CD4-positive, alpha-beta T cell treated with Interleukin-6 for 4 hours (primary cell): ENCODE measurements at regions not wholly inside any gene's neighbourhood (a gene's known extent, or its start where the extent isn't known, plus 50 kb on each side); places are given as distances from the start of the nearest gene placed in this dataset.

Source experiments
- DNase-seq: peaks from one replicate; pipeline ENCODE4 v3.0.0-alpha.2; 2020; ENCODE audit warnings: mixed read lengths

DNA sequence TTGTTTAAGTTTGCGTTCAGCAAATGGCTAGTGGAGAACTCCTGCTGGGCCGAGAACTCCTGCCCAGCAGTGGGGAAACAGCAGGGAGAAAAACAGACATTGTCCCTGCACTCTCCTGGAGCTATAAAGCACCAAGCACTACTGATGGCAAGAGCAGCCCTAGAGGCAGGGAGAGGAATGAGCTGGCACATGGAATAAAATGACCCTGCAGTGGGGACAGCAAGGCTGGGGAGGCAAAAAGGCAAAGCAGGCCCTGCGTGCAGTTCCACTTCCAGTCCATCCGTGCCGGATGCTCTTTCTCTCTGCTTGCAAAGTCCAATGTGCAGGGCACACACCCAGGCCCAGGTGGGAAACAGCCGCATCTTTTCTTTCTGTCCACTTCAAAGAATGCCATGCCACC, 415.5 kb downstream of the LRATD1 start:
- no peak for DNase-seq

DNA sequence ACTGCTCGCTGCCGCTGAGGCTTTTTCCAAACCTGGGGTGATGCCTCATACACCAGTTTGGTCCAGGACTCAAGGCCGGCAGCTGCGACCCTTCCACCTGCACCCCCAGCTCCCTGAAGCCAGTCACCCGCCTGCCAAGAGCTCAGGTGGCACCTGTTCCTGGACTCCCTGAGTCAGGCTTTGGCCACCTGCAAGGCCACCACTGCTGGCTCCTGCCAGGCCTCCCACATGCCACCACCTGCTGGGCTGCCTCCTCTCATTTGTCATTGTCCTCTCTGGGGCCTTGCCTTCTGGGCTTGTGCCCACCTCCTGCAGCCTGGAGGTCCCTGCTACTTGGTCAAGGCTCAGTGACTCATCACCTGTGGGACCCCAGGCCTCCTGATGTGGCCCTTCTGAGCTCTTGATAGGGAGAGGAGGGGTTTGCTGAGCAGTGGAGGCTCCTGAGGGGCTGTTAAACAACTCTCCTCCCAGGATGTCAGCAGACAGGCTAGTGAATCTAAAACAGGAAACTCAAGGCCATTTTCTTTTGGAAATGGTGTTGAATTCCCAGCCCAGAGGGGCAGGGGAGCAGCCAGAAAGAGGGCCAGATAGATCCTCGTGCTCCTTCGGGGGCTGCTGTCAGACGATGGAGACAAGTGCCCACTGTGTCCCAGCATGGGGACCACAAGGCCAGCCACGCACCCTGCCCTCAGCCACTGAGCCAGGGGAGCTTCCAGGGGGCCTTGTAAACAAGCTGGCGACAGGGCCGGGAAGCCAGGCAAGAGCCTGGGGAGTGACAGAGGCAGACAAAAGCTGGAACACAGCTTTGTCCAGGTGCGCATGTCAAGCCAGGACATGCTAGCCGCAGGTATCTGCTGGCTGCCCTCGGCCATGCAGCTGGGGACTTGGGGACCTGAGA, 416.8 kb downstream of the LRATD1 start:
- DNase-seq, result no peak

DNA sequence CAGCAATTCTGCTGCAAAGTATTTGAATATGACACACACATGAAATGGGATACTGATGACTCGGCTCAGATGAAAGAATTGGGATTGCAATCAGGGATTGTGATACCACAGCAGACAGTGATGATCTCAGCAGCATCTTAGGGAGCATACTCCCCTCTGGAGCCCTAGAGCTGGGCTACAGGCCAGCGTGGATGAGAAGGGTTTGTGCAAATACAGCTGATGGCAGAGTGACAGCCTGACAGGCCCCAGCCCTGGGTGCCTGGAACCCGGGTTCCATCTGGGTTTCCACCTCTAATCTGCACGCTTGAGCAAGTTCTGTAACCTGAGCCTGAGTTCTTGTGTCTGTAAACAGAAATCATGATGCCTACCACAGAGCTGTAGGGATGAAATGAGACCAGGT, 418.0 kb downstream of the LRATD1 start:
- no peak for DNase-seq

- DNase-seq, result no peak
Observed at GRCh38 chr2:15053542-15053941, 421.0 kb downstream of the LRATD1 start.

DNA sequence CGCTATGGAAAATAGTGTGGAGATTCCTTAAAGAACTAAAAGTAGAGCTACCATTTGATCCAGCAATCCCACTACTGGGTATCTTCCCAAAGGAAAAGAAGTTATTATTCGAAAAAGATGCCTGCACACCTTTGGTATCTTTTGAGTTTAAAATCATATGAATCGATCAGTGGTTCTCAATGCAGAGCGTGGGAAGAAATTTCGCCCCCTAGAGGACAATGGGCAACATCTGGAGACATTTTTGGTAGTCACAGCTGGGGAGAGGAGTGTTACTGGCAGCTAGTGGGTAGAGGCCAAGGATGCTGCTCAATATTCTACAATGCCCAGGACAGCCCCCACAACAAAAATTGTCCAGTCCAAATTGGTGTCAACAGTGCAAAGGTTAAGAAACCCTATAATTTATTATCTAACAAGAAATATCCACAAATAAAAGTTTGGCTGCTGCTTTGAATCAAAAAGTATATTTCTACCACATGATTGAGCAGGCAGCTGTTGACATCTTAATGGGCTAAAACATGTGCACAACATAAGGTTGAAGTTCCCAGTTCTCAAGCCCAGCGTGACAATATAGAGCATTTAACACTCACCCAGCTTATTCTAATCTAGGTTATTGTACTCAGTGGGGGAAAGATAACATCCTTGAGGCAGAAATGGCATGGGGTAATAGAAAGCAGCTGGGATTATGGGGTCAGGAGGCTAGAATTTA, 425.7 kb downstream of the LRATD1 start:
- DNase-seq, result no peak

- DNase-seq, result no peak
Observed at GRCh38 chr2:15058721-15059157, 426.2 kb downstream of the LRATD1 start.

GRCh38 chr2:15059870-15060512, 427.5 kb downstream of the LRATD1 start:
- no peak for DNase-seq

DNA sequence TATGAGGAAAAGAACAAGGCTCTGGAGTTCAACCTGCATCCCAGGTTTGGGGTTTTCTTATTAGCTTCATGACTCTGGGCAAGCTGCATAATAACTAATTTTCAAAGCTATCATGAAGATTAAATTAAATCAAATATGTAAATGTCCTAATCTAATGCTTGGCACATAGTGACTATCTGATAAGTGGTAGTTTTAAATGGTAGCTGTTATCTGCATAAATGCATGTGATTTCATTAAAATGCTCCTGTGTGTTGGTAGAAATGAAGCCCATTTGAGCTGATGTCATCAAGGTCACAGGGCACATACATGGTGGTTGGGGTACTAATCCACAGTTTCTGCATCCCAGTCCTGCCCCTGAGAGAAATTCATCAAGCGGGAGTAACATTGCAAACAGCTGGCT, 428.8 kb downstream of the LRATD1 start:
- no peak for DNase-seq

DNA sequence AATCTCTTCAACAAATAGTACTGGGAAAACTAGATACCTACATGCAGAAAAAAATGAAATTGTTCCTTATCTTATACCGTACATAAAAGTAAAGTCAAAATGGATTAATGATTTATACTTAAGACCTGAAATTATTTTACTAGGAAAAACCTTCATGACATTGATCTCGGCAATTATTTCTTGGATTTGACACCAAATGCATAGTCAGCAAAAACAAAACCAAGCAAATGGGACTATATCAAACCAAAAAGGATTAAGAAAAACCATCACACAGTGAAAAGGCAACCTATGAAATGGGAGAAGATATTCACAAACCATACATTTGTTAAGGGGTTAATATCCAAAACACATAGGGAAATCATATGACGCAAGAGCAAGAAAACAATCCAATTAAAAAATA, 433.6 kb downstream of the LRATD1 start:
- no peak for DNase-seq

GRCh38 chr2:15069149-15069548, 436.6 kb downstream of the LRATD1 start:
- DNase-seq, result no peak

GRCh38 chr2:15072836-15073235, 440.3 kb downstream of the LRATD1 start:
- DNase-seq, result no peak

DNA sequence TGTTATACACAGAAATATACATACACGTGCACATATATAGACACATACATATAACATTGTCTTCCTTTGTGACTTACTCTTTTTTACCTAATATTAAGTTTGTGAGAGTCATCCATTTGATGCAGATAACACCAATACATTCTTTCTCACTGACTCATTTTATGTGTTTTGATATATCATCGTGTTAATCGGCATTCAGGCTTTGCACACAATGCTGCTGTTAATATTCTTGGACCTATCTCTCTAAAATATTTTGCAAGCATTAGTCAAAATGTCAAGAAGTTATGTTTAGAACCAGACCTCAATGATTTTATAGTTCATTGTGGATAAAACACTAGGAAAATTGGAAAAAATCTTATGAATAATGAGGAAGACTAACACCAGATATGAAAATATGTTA, 441.1 kb downstream of the LRATD1 start:
- DNase-seq, result no peak

DNA sequence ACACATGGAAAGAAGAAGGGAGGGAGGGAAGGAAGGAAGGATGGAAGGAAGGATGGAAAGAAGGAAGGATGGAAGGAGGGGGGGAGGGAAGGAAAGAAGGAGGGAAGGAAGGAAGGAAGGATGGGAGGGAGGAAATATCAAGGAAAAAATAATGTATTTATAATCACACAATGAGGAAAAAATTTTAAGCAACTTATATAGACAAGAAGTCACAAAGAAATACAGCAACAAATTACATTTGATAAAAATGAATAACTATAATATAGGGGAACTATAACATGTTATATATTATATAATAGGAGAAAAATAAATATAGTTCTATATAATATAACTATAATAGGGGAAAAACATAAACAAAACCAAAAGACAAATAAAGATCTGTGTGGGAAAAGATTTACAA, 441.8 kb downstream of the LRATD1 start:
- DNase-seq, result no peak

- DNase-seq, result no peak
Observed at GRCh38 chr2:15074751-15075700, 442.5 kb downstream of the LRATD1 start.

- no peak for DNase-seq
Observed at GRCh38 chr2:15076668-15077067, 444.2 kb downstream of the LRATD1 start.

DNA sequence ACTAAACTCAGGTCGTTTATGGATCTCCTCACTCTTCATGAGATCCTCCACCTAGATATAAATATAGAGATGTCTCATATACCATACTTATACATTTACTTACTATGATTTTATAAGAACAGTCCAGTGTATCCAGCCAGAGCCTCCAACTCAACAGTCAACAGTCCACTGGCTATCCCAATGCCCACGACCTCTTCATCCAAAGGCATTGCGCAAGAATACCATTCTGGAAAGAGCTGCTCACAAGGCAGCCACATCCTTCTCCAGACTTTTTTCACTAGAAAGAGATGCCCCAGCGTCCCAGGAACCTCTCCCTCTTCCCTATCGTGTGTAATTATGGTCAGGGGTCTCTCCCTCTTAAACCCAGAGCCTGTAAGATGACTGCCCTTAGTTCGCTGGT, 448.8 kb downstream of the LRATD1 start:
- no peak for DNase-seq

DNA sequence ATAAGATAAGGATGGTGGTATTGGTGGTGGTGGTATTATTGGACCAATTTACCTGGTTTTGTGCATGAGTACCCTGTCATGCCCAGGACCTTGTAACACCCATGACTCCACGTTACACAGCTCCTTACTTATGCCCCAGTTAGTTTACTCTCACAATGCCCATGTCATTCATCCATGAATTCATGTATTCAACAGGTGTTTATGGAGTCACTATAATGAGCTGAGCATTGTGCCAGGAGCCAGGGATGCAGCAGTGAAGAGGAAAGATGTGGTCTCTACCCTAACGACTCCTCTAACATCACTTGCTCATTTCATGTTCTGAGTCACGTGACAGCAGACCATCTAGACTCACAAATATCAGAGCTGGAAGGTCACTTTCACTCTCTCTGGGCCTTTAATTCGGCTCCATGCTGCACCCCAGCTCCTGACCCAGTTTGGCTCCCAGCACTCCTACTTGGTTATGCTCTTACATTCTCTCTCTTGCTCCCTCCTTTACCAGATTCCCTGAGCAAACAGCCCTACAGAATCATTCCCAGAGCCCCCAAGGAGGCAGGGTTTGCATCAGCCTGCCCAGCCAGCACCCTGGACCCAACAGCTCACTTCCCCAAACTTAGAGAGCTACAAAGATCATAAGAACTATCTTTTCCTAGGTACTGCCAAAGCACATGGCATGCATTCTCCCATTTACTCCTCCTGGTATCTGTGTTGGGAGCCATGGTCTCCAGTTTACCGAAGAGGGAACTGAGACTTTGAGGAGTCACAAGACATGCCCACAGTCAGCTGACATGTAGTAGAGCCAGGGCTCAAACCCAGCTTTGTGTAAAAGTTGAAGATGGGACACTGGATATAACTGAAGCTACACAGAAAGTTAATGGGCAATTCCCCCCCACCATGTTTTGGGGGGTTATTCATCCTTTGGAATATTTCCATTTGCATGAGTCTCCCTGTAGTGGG, 449.9 kb downstream of the LRATD1 start:
- DNase-seq, result no peak

DNA sequence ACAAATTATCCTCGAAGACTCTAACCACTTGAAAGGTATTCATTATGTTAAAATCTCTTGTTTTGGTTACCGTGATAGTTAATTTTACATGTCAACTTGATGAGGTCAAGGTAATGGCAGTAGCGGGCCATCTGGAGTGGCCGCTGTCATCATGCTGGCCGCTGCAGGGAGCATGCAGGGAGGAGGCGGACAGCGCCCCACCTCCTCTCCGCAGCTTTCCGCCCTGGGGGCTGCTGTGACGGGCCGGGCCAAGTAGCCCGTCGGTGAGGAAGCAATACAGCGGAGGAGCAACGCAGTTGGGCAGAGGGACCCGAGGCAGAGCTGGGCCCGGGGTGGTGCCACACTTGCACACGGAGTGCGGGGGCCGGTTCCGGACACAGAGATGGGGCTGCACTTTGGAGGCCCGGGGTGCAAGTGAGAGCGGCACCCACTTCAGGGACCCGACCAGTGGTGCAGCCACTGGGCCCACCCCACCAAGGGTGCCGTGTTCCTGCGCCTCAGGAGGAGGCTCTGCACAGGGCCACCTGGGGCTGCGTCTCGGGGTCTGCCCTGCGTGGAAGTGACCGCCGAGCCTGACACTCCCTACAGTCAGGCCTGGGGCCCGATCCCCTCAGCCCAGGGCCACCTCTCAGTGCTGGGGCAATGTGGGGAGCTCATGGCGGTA, 452.4 kb downstream of the LRATD1 start:
- DNase-seq, result no peak

DNA sequence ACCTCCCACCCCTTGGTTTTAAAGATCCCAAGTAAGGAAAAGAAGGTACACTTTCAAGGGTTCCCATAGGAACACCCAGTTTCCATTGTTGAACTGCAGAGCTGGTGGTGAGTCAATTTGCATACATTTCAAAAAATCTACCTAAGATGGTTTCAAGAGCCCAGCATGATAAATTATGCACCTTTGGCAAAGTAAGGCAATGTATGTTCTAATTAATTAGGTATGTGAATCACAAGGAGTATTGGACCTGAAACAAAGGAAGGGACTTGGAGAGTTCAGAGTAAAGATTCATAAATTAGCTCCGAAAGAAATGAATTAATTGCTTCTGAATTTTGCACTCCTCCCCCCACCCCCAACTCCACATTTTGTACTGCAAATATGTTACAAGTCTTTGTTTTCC, 459.7 kb downstream of the LRATD1 start:
- no peak for DNase-seq

GRCh38 chr2:15092691-15093090, 460.2 kb downstream of the LRATD1 start:
- DNase-seq, result no peak

- no peak for DNase-seq
Observed at GRCh38 chr2:15094161-15094560, 461.6 kb downstream of the LRATD1 start.
